GM18505 (cell line): ENCODE measurements at regions not wholly inside any gene's neighbourhood (a gene's known extent, or its start where the extent isn't known, plus 50 kb on each side); places are given as distances from the start of the nearest gene placed in this dataset.

Experiments
- ATAC-seq: cut with Tn5 transposase; IDR thresholded peaks from one replicate; pipeline ENCODE4 v1.9.1; 2021; ENCODE audit not compliant: unreplicated experiment
- POLR2A ChIP-seq: IDR thresholded peaks from 4 replicates; pipeline ENCODE4 v1.6.1; 2011; ENCODE audit warnings: borderline replicate concordance; ENCODE audit not compliant: insufficient read depth, insufficient read length; ENCODE audit errors: extremely low read depth

GRCh38 chr4:67234296-67234695 is 311.0 kb downstream of the CENPC start:
- no peak for ATAC-seq
- no peak for TF ChIP-seq POLR2A

GRCh38 chr4:67229148-67229547 is 316.2 kb downstream of the CENPC start:
- TF ChIP-seq POLR2A: no peak
- ATAC-seq: no peak

- ATAC-seq: no peak
- TF ChIP-seq POLR2A: no peak
These were observed 324.4 kb downstream of the CENPC start for GRCh38 chr4:67220861-67221260.

GRCh38 chr4:67218883-67219282 is 326.4 kb downstream of the CENPC start:
- TF ChIP-seq POLR2A: no peak
- no peak for ATAC-seq

- ATAC-seq: no peak
- TF ChIP-seq POLR2A: no peak
These were observed 337.3 kb downstream of the CENPC start for GRCh38 chr4:67207941-67208441.

- ATAC-seq: no peak
- TF ChIP-seq POLR2A: no peak
These were observed 340.9 kb downstream of the CENPC start for GRCh38 chr4:67204441-67204840.

- no peak for ATAC-seq
- no peak for TF ChIP-seq POLR2A
These were observed 344.0 kb downstream of the CENPC start for GRCh38 chr4:67201334-67201733.

GRCh38 chr4:67198727-67199126 is 346.6 kb downstream of the CENPC start:
- no peak for TF ChIP-seq POLR2A
- ATAC-seq: no peak

- TF ChIP-seq POLR2A: no peak
- no peak for ATAC-seq
These were observed 377.5 kb downstream of the CENPC start for GRCh38 chr4:67167849-67168248.

GRCh38 chr4:67162690-67163089 is 382.6 kb downstream of the CENPC start:
- no peak for TF ChIP-seq POLR2A
- no peak for ATAC-seq

GRCh38 chr4:67161311-67161710 is 384.0 kb downstream of the CENPC start:
- TF ChIP-seq POLR2A: no peak
- no peak for ATAC-seq

GRCh38 chr4:67160394-67160793 is 384.9 kb downstream of the CENPC start:
- no peak for ATAC-seq
- TF ChIP-seq POLR2A: no peak

- ATAC-seq: no peak
- TF ChIP-seq POLR2A: no peak
These were observed 386.6 kb downstream of the CENPC start for GRCh38 chr4:67158666-67159065.

- TF ChIP-seq POLR2A: no peak
- no peak for ATAC-seq
These were observed 392.3 kb downstream of the CENPC start for GRCh38 chr4:67152976-67153375.

GRCh38 chr4:67151376-67152343 is 393.6 kb downstream of the CENPC start:
- no peak for ATAC-seq

GRCh38 chr4:67141586-67141985 is 403.7 kb downstream of the CENPC start:
- no peak for TF ChIP-seq POLR2A
- no peak for ATAC-seq

More at GRCh38 chr4:67151376-67152343, 393.6 kb downstream of the CENPC start:
- TF ChIP-seq POLR2A: no peak
